GM12874 (cell line): ENCODE measurements at regions not wholly inside any gene's neighbourhood (a gene's known extent, or its start where the extent isn't known, plus 50 kb on each side); places are given as distances from the start of the nearest gene placed in this dataset.

ENCODE experiments used
- TF ChIP-seq, protein P1 (sequence below): IDR thresholded peaks from 2 replicates; pipeline ENCODE4 v1.5.1; 2011; ENCODE audit warnings: low read depth, mild to moderate bottlenecking, control low read depth, low read length, moderate library complexity; ENCODE audit not compliant: insufficient read depth

DNA sequence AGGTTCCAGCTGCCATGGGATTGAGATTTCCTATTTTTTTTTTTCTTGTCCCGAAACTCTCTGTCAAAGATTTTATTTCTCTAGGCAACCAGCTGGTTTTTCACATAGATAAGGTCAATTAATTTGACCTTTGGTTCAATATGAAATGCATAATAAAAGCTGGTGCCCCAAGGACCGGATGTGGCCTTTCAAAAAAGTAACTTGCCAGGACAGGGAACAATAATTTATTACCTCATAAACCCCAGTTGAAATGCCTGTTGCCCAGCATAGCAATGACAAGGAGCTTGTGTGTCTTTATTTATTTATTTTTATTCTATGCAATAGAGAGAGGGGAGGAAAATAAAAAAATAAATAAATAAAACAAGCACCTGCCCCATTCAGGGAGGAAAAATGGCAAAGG is 472.7 kb downstream of the KCNJ2 start:
- TF ChIP-seq, protein P1, sequence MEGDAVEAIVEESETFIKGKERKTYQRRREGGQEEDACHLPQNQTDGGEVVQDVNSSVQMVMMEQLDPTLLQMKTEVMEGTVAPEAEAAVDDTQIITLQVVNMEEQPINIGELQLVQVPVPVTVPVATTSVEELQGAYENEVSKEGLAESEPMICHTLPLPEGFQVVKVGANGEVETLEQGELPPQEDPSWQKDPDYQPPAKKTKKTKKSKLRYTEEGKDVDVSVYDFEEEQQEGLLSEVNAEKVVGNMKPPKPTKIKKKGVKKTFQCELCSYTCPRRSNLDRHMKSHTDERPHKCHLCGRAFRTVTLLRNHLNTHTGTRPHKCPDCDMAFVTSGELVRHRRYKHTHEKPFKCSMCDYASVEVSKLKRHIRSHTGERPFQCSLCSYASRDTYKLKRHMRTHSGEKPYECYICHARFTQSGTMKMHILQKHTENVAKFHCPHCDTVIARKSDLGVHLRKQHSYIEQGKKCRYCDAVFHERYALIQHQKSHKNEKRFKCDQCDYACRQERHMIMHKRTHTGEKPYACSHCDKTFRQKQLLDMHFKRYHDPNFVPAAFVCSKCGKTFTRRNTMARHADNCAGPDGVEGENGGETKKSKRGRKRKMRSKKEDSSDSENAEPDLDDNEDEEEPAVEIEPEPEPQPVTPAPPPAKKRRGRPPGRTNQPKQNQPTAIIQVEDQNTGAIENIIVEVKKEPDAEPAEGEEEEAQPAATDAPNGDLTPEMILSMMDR, result no peak

GRCh38 chr17:70644096-70644495 is 474.8 kb downstream of the KCNJ2 start:
- TF ChIP-seq, protein P1, result no peak

- TF ChIP-seq, protein P1, result no peak
These were observed 477.3 kb downstream of the KCNJ2 start for GRCh38 chr17:70646673-70647072.

- TF ChIP-seq, protein P1, result no peak
These were observed 478.8 kb downstream of the KCNJ2 start for GRCh38 chr17:70648166-70648565.

DNA sequence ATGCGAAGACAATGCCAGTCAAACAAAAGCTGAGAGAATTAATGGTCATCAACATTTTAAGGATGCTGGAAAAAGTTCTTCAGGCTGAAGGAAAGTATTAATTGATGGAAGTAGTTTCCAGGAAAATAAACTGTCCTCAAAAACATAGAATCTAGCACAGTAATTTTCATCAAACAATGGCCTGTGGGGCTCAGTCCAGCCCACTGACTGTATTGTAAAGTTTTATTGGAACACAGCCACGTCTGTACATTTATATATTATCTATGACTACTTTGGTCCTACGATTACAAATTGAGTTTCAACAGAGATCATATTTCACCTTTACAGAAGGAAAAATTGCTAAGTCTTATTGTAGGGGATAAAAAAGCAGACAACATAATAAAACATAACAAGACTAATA is 484.5 kb downstream of the KCNJ2 start:
- TF ChIP-seq, protein P1, result no peak

- TF ChIP-seq, protein P1, result no peak
These were observed 485.4 kb downstream of the KCNJ2 start for GRCh38 chr17:70654706-70655105.

DNA sequence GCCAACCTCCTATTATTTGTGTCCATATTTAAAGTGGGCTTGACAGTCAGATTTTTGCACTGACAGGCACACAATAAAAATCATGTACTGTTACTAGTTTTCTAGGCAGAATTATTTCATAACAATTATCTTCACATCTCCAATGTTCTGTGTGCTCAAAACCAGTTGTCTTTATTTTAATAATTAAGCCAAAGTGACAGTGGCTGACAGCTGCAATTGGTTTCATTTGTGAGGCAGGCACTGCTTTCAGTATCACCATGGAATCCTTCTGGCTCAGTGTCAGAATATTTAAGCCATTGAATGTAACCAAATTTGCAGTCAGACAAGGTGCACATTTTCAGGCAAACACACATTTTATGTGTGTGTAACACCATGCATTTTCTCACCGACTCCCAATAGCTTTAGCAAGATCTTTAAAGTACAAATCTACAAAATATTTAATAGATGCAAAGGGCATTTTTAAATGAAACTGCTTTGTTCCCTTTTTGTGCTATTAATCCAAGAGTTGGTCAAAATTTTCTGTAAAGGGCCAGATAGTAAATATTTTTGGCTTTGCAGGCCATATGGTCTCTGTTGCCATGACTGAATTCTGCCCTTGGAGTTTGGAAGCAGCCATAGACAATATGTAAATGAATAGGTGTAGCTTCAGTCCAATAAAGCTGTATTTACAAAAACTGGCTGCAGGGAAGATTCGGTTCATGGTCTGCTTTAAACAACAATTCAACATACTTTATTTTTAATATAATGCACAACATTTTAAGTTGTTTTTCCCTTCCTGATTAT is 486.0 kb downstream of the KCNJ2 start:
- TF ChIP-seq, protein P1, result no peak

DNA sequence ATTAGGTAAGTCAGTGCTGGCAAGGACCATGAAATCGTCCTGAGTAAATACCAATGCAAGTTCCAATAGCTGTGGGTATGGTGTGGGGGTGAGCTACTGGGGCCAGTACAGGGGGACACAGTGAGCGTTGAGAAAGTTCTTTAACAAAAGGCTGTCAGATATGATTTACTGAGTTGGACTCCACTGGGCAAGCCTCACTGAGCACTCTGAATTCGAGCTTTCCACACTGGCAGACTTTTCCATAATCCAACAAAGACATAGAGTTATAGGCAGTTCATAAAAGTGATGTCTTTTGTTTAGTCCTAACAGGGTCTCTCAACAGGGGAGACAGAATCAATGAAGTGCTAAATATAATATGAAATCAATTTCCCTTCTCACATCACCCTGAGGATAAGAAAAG is 489.0 kb downstream of the KCNJ2 start:
- TF ChIP-seq, protein P1, result no peak
